NAMALWA (cell line): ENCODE measurements at regions not wholly inside any gene's neighbourhood (a gene's known extent, or its start where the extent isn't known, plus 50 kb on each side); places are given as distances from the start of the nearest gene placed in this dataset.
A peak's percentile ranks its signal among the peaks of the same experiment; 100 is the strongest.

ENCODE experiments used
- DNase-seq: peaks from one replicate; pipeline ENCODE4 v3.0.0-alpha.2; 2015; ENCODE audit warnings: low spot score

- no peak for DNase-seq
These were observed 95.7 kb downstream of the EMX2 start for GRCh38 chr10:117638200-117638599.

- no peak for DNase-seq
These were observed 96.2 kb downstream of the EMX2 start for GRCh38 chr10:117638664-117639200.

GRCh38 chr10:117640406-117640805 is 97.9 kb downstream of the EMX2 start:
- no peak for DNase-seq

GRCh38 chr10:117646718-117647117 is 104.2 kb downstream of the EMX2 start:
- DNase-seq: no peak

GRCh38 chr10:117647306-117647705 is 104.8 kb downstream of the EMX2 start:
- no peak for DNase-seq

GRCh38 chr10:117651121-117651520 is 108.6 kb downstream of the EMX2 start:
- DNase-seq: no peak

GRCh38 chr10:117652228-117653169 is 110.0 kb downstream of the EMX2 start:
- no peak for DNase-seq

- DNase-seq: no peak
These were observed 110.6 kb downstream of the EMX2 start for GRCh38 chr10:117653170-117653515.

GRCh38 chr10:117654105-117654504 is 111.6 kb downstream of the EMX2 start:
- DNase-seq: no peak

- peak; percentile 4 for DNase-seq
These were observed 114.1 kb downstream of the EMX2 start for GRCh38 chr10:117656385-117657367.

- no peak for DNase-seq
These were observed 118.8 kb downstream of the EMX2 start for GRCh38 chr10:117661316-117661715.

- no peak for DNase-seq
These were observed 119.6 kb downstream of the EMX2 start for GRCh38 chr10:117662126-117662525.

- no peak for DNase-seq
These were observed 120.4 kb downstream of the EMX2 start for GRCh38 chr10:117662751-117663540.

- DNase-seq: peak; percentile 2
These were observed 121.2 kb downstream of the EMX2 start for GRCh38 chr10:117663750-117664149.

- no peak for DNase-seq
These were observed 121.7 kb downstream of the EMX2 start for GRCh38 chr10:117664288-117664687.

- no peak for DNase-seq
These were observed 123.6 kb downstream of the EMX2 start for GRCh38 chr10:117666166-117666565.

GRCh38 chr10:117666965-117667364 is 124.4 kb downstream of the EMX2 start:
- DNase-seq: no peak

- DNase-seq: no peak
These were observed 125.3 kb downstream of the EMX2 start for GRCh38 chr10:117667831-117668230.

- no peak for DNase-seq
These were observed 125.9 kb downstream of the EMX2 start for GRCh38 chr10:117668327-117669008.

- no peak for DNase-seq
These were observed 126.6 kb downstream of the EMX2 start for GRCh38 chr10:117669122-117669521.
